Epithelial cell of proximal tubule (primary cell): ENCODE measurements at regions not wholly inside any gene's neighbourhood (a gene's known extent, or its start where the extent isn't known, plus 50 kb on each side); places are given as distances from the start of the nearest gene placed in this dataset.

Experiments
- DNase-seq: peaks from one replicate; pipeline ENCODE4 v3.0.0-alpha.2; 2011; ENCODE audit warnings: low read depth
- H3K4me3 ChIP-seq: 2 replicates; pipeline ENCODE4 v1.5.1; 2011; ENCODE audit warnings: low read depth, mild to moderate bottlenecking, low read length
- TF ChIP-seq, protein P1 (sequence below): conservative IDR thresholded peaks from 2 replicates; pipeline ENCODE4 v1.5.1; 2012; ENCODE audit warnings: low read depth, mild to moderate bottlenecking, low read length

DNA sequence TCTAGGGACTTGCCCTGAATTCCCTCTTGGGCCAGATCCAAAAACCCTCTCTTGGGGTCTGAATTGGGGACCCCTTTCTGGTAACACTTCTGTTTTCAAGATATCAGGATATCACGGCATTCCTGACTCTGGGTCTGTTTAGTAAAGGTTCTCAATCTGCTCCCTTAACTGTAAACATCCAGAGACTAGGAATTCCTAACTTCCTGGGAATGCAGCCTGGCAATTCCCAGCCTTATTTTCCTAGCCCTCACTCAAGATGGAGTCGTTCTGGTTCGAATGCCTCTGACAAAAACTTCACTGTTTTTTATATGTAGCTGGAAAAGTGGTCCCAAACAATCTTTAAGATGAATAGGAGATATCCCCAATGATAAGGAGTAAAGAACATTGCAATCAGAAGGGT, 141.6 kb upstream of the XYLT1 start:
- TF ChIP-seq, protein P1, sequence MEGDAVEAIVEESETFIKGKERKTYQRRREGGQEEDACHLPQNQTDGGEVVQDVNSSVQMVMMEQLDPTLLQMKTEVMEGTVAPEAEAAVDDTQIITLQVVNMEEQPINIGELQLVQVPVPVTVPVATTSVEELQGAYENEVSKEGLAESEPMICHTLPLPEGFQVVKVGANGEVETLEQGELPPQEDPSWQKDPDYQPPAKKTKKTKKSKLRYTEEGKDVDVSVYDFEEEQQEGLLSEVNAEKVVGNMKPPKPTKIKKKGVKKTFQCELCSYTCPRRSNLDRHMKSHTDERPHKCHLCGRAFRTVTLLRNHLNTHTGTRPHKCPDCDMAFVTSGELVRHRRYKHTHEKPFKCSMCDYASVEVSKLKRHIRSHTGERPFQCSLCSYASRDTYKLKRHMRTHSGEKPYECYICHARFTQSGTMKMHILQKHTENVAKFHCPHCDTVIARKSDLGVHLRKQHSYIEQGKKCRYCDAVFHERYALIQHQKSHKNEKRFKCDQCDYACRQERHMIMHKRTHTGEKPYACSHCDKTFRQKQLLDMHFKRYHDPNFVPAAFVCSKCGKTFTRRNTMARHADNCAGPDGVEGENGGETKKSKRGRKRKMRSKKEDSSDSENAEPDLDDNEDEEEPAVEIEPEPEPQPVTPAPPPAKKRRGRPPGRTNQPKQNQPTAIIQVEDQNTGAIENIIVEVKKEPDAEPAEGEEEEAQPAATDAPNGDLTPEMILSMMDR, result no peak
- no peak for DNase-seq
- no peak overlapping the region for H3K4me3 ChIP-seq

DNA sequence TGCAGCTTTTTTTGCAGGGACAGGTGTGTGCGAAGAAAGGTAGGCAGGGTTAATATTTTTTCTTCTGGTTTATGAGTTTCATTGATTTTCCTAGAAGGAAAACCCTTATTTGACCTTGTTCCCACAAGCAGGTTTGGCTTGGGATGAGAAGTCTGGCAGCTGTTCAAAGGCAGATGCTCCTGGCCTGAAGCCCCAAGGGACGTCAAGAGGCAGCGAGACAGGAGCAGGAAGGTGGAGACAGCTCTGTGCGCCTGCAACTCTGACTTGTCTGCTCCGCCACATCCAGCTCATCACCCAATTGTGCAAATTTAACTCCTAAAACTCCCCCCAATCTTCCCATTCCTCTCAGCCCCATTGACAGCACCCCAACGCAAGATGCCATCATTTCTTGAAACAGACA, 136.8 kb upstream of the XYLT1 start:
- no peak for DNase-seq
- TF ChIP-seq, protein P1, result no peak
- no peak overlapping the region for H3K4me3 ChIP-seq

DNA sequence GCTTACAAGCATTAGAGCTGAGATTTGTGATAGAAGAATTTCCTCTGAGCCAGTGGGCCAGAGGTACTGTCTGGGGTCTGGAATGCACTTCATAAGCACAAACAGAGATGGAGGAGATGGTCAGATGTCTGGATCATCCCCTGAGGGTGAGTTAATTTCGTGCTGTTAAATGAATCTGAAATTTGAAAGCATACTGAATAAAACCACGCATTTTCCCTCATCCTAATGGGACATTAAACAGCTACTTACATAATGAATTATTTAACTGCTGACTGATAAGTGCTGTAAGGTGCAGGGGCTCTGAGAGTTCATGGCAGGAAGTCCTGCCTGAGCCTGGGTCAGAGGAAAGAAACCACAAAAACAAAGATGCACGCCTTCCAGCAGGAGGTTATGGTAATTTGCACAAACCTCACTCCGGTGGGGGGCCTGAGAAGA, 136.3 kb upstream of the XYLT1 start:
- TF ChIP-seq, protein P1, result no peak
- no peak for DNase-seq
- no peak overlapping the region for H3K4me3 ChIP-seq

DNA sequence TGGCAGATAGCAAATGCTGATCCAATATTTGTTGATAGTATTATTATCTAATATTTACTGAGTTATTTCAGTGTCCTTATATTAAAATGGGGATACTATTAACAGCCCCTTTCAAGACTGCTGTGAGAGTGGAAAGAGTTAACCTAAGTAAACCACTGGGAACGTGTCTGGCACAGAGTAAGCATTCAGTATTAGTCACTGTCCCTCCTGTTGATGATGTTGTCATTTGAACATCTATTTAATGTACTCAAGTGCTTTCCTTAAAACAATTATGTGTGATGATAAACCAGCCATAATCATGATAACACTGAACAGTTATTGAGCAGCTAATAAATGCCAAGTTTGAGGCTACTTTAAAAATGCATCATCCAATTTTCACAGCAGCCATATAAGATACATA, 135.7 kb upstream of the XYLT1 start:
- H3K4me3 ChIP-seq, result no peak overlapping the region
- TF ChIP-seq, protein P1, result no peak

DNA sequence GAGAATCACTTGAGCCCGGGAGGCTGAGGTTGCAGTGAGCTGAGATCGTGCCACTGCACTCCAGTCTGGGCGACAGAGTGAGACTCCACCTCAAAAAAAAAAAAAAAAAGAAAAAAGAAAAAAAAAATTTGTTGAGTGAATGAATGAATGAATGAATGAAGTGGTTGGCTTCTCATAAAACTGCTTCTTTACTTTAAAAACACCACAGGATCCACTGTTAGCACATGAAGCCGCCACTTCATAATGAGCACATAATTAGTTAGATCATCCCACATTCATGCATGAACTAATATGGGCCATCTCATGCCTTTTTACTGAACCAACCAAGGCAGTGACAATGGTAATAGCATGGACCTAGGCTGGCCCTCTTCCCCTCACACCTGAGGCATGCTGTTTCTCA, 135.0 kb upstream of the XYLT1 start:
- no peak overlapping the region for H3K4me3 ChIP-seq
- no peak for DNase-seq
- TF ChIP-seq, protein P1, result no peak

More for the DNA sequence above, 135.7 kb upstream of the XYLT1 start:
- DNase-seq, result no peak

DNA sequence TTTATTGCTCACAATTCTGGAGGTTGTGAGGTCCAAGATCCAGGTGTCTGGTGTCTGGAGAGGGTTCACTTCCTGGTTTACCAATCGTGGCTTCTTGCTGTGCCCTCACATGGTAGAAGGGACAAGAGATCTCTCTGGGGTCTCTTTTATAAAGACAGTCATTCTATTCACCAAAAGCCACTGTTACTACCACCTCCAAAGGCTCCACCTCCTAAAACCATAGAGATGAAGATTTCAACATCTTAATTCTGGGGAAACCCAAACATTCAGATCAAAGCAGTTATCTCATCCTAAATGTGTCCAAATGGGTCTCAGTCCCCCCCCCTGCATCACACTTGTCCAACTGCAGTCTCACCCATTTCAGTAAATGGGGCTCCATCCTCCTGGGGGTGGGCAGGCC, 132.9 kb upstream of the XYLT1 start:
- TF ChIP-seq, protein P1, result no peak
- DNase-seq, result no peak
- H3K4me3 ChIP-seq, result no peak overlapping the region

DNA sequence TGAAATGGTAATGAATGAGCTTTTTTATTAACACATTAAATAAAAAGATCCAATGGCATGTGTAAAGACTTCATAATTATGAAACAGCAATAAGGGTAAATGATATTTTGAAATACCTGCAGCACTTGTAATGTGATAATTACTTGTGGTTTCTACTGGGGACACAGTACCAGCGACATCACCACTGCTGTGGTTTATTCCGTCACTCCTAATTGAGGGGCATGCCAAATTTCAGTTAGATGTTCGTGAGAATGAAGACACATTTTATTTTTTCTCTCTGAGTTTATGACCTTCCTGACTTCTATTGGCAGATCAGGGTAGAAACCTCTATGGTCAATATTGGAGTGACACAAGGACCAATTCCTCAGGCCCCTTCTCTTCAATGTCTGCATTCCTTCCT, 131.9 kb upstream of the XYLT1 start:
- TF ChIP-seq, protein P1, result no peak
- no peak overlapping the region for H3K4me3 ChIP-seq

More for the DNA sequence above, 131.9 kb upstream of the XYLT1 start:
- no peak for DNase-seq
